Renal pelvis (tissue), 1 donor: ENCODE measurements at regions not wholly inside any gene's neighbourhood (a gene's known extent, or its start where the extent isn't known, plus 50 kb on each side); places are given as distances from the start of the nearest gene placed in this dataset.

Experiments
- DNase-seq: peaks from one replicate; pipeline ENCODE4 v3.0.0-alpha.2; 2013

DNA sequence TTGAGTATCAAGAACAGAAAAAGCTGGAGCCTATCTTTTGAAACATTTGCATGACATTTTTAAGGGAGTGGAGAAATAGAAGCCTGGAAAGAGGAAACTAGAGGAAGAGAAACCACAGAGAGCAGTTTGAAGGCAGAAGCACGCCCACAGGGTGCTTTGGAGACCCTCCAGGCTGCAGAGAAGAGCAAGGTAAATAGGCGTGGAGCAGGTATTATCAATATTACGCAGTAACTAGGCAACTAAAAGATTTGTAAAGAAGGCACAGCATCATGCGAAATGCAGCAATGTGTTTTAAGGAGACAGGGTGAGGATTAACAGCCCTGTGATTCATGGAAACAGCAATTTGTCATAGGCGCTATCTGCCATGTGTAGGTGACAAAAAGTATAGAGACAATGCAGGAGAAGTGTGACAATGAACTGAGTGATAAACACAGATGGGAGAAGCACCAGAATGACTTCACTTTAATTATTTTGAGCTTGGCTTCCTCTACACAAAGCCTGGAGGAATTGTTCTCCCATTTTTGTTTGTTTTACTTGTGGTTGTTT, 281.2 kb downstream of the BRINP1 start:
- no peak for DNase-seq

DNA sequence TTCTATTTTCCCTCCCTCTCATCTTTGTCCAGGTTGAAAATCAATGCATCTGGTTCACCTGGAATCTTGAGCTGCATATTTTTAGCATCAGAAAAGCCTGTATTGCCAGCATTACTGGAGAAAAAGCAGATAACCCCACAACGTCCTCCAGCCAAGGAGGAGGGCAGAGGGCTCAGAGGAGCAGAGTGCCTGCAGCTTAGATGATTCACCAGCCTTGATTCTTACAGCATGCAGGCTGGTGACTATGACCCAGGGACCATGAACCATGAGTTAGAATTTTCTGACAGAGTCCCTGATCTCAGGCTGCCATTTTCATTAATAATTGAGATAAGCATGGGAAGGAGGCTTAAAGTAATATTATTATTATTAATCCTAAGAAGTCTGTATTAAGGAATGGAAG, 278.2 kb downstream of the BRINP1 start:
- DNase-seq = no peak

DNA sequence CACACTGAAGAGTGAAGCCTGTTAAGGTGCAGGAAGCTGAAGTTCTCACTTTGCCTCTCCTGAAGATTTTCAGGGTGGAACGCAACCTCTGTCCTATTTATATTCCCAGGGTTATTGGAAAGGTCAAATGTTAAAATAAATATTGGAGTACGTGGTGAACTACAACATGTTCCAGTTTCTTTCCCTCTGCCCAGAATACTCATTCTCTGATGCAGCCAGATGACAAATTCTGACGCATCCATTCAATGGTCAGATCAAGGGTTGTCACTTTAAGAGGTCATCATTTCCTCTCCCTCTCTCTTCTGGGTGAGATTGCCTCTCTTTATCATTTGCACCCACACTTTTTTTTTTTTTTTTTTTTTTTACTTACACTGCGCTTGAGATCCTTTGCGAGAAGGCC, 277.1 kb downstream of the BRINP1 start:
- DNase-seq = no peak

DNA sequence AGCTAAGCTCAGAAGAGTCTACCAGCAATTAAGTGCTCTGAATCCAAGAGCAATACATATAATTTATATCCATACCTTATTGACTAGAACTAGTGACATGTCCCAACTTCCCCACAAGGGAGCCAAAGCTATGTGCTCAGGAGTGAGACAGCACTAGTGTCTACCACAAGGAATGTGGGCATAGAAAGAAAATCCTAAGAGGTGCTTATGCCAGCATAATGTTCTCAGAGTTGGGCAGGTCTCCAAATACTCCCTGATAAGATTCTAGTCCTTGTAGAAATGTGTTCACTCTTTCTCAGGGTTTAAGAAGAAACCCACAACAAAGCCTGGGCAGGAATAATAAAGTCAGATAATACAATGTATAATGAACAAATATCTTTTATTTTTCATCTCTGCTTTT, 275.1 kb downstream of the BRINP1 start:
- DNase-seq = no peak

DNA sequence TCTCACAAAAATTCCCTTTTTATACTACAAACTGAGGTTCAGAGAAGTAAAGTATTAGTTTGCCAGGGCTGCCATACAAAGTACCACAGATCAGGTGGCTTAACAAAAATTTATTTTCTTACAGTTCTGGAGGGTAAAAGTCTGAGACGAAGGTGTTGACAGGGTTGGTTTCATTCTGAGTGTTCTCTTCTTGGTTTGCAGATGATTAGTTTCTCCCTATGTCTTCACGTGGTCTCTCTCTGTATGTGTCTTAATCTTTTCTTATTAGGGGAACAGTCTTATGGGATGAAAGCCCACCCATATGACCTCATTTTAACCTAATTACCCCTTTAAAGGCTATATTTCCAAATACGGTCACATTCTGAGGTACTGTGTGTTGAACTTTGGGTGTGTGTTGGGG, 274.2 kb downstream of the BRINP1 start:
- DNase-seq = no peak

DNA sequence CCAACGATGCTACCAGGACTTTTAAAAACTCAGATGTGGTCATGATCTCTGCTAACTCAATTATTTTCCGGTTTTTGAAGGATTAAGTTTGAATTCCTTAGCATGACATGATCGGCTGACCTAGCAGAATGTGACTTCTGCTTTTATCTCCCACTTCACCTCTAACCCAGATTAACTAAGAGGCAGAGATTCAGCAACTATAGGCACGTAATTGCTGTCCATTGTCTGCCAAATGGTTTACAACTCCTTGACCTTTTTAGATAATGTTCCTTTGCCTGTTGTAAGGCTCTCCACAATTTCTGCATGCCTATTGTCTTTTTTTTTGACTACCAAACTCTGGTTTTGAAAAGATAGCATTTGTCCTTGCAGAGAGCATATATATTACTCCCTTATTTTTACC, 268.2 kb downstream of the BRINP1 start:
- no peak for DNase-seq

DNA sequence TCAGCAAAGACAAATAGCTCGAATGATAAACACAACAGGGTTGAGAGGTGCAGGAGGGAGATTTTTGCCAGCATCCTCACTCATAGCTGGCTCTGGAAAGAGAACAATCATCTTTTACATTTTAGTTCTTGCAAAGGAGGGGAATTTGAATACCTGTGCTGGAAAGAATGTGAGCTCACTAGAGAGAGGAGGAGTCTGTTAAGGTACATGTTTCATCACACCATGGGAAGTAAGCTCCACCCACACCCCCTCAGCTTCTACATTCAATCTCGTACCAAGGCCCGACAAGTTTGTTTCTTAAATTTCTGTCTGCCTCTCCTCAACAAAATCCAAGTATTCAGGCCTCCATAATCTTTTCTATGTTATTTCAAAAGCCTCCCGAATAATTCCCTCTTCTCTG, 254.6 kb downstream of the BRINP1 start:
- DNase-seq = no peak
